ENCODE measurements at regions not wholly inside any gene's neighbourhood (a gene's known extent, or its start where the extent isn't known, plus 50 kb on each side); places are given as distances from the start of the nearest gene placed in this dataset.

GRCh38 chr18:8525692-8526091, 83.5 kb upstream of the RAB12 start:
- no peak overlapping the region for H3K14ac ChIP-seq (replicated peaks; ENCODE audit: low read depth, low read length)
- peaks cover 2% of the 10 kb centered on the region; the same call in 1 of the 2 replicates for H3K9me3 ChIP-seq (ENCODE audit: control insufficient read depth, insufficient read depth, low read length)
- no peak overlapping the region for H2BK20ac ChIP-seq (ENCODE audit: low read depth, low read length)
- H3K4me1 ChIP-seq (ENCODE audit: control insufficient read depth, insufficient read depth, low read length), result no peaks in the 10 kb centered on the region
- H3K23ac ChIP-seq (ENCODE audit: low read depth, low read length), result no peak overlapping the region
- H2AFZ ChIP-seq (replicated peaks; ENCODE audit: low read length, poor library complexity), result no peak overlapping the region
- H3K18ac ChIP-seq (ENCODE audit: low read depth, low read length), result no peak overlapping the region
- H2AK5ac ChIP-seq (ENCODE audit: low read depth, low read length), result no peak overlapping the region
- H2BK5ac ChIP-seq (ENCODE audit: low read depth, low read length, poor library complexity, severe bottlenecking), result no peak overlapping the region
- no peaks in the 10 kb centered on the region for H4K20me1 ChIP-seq (ENCODE audit: insufficient read depth, low read length)
- no peaks in the 10 kb centered on the region for H3K9me1 ChIP-seq (ENCODE audit: insufficient read depth, low read length)
- H4K5ac ChIP-seq (ENCODE audit: low read depth, low read length), result no peak overlapping the region
- dilution Hi-C loops (cut with HindIII; ENCODE audit: low sequenced_read_pairs, unreplicated experiment) (no loop called here), in situ Hi-C loops (cut with MboI; ENCODE audit: low sequenced_read_pairs) (no loop called here), intact Hi-C loops (cut with micrococcal nuclease) (no loop called here)
- no peaks in the 10 kb centered on the region for H3K36me3 ChIP-seq (ENCODE audit: control insufficient read depth, insufficient read depth, low read length)
- H3K79me1 ChIP-seq (ENCODE audit: low read depth in 1 of 2, low read length in 2 of 2), result no peaks in the 10 kb centered on the region
- DNase-seq (no peak), ATAC-seq (ENCODE audit: low read depth) (no peak)
- H4K8ac ChIP-seq (ENCODE audit: low read depth in 2 of 2, low read length in 2 of 2), result no peak overlapping the region
- H3K9ac ChIP-seq (ENCODE audit: low read depth, low read length), result no peak overlapping the region
- no peak overlapping the region for H3K27ac ChIP-seq (ENCODE audit: insufficient read depth, low read length)
- ChIA-PET CTCF (no interaction called here), POLR2A (ENCODE audit: unreplicated experiment) (no interaction called here)
- H3K4me2 ChIP-seq (ENCODE audit: low read depth, low read length), result no peak overlapping the region
- no peak overlapping the region for H4K91ac ChIP-seq (ENCODE audit: insufficient read depth, low read depth, low read length)
- H3K56ac ChIP-seq (ENCODE audit: extremely low read depth, insufficient read depth, low read length), result no peak overlapping the region
- no peak overlapping the region for H3K4me3 ChIP-seq (ENCODE audit: insufficient read depth, low read depth, low read length)
- no TSS peak for BruUV-seq (replicated peaks)
- H3K4ac ChIP-seq (ENCODE audit: low read depth, low read length), result no peak overlapping the region
- no peak overlapping the region for H2BK15ac ChIP-seq (ENCODE audit: low read depth, low read length)
- WGBS, 2 experiments (ENCODE audit: extremely low coverage in 2 of 2, insufficient read length in 1 of 2), result 87% methylated on average over 2 of the region's 6 CpGs; no CpG with 5 or more reads in 1 of the 2 experiments
- TF ChIP-seq SMC3 (IDR thresholded peaks at IDR 0.05; ENCODE audit: low read depth, low read length) (no peak), MAFK (IDR thresholded peaks at IDR 0.05; ENCODE audit: low read depth, low read length) (no peak), RFX5 (IDR thresholded peaks at IDR 0.05; ENCODE audit: low read depth, low read length) (no peak), FOS (IDR thresholded peaks at IDR 0.05; ENCODE audit: low read depth, low read length) (no peak), USF2 (IDR thresholded peaks at IDR 0.05; ENCODE audit: low read depth, low read length) (no peak), BHLHE40 (IDR thresholded peaks at IDR 0.05; ENCODE audit: low read depth, low read length) (no peak)
- H3K27me3 ChIP-seq (ENCODE audit: control insufficient read depth, insufficient read depth, low read length), result peaks cover 13% of the 10 kb centered on the region
- H2BK120ac ChIP-seq (ENCODE audit: low read depth, low read length), result no peak overlapping the region
- H2AK9ac ChIP-seq (replicated peaks; ENCODE audit: low read depth, low read length, poor library complexity), result no peak overlapping the region
